K562 (cell line): ENCODE measurements at regions not wholly inside any gene's neighbourhood (a gene's known extent, or its start where the extent isn't known, plus 50 kb on each side); places are given as distances from the start of the nearest gene placed in this dataset.

Experiments used
- ATAC-seq: fragments of 200-7000 bp; cut with Tn5 transposase; 3 replicates; pipeline ENCODE4 v1.9.1; 2020; ENCODE audit warnings: moderate library complexity
- BruUV-seq: library from RNA; stranded (reverse); fragments of 400-500 nt; replicated peaks from 2 replicates; lab custom pipeline; 2021; lab: Mats Ljungman, UMichigan
- CTCF ChIA-PET: fragments of 300-600 bp; formaldehyde crosslinking; extraction: SDS; loops from one replicate; lab custom pipeline; 2021; ENCODE audit warnings: low intra/inter-chr PET ratio; lab: Yijun Ruan, JAX
- POLR2A ChIA-PET: fragments of 300-600, 350-650 bp; sonication (Branson Sonifier 250); formaldehyde crosslinking; extraction: SDS; loops from one replicate; lab custom pipeline; 2021; ENCODE audit warnings: antibody characterized with exemption, inconsistent platforms; lab: Yijun Ruan, JAX
- DNase-seq, 4 experiments: peaks; one replicate each; pipeline versions ENCODE4 v3.0.0 to v3.0.0-alpha.2; 2011 to 2018; ENCODE audit warnings: low spot score in 3 of 4, mixed read lengths in 3 of 4; ENCODE audit errors: extremely low read depth in 1 of 4
- FAIRE-seq: peaks from 2 replicates; lab custom pipeline; 2011; peaks lifted over from hg19 to GRCh38; lab: Jason Lieb, UNC
- H2AFZ ChIP-seq: 2 replicates; pipeline ENCODE4 v1.6.0; 2011; ENCODE audit warnings: low read depth, low read length, control low read depth, inconsistent platforms
- H3K27ac ChIP-seq: fragments of 200-600 bp; 3 replicates; pipeline ENCODE4 v1.8.0; 2011; ENCODE audit warnings: low read depth, mild to moderate bottlenecking, control low read depth, inconsistent platforms, low read length, moderate library complexity, mixed read lengths; ENCODE audit errors: extremely low read depth
- H3K27me3 ChIP-seq, 2 experiments: fragments of 300-600 bp in 1 of 2; 2 replicates in 1 of 2; 3 replicates in 1 of 2; pipeline versions ENCODE4 v1.6.0 to v1.8.0; 2011; ENCODE audit warnings: inconsistent platforms in 2 of 2, low read length in 2 of 2, mild to moderate bottlenecking in 1 of 2, mixed read lengths in 1 of 2, moderate library complexity in 1 of 2; ENCODE audit not compliant: control insufficient read depth in 2 of 2, insufficient read depth in 2 of 2
- H3K36me3 ChIP-seq: fragments of 300-600 bp; 3 replicates; pipeline ENCODE4 v1.8.0; 2011; ENCODE audit warnings: mild to moderate bottlenecking, low read length, inconsistent platforms; ENCODE audit not compliant: control insufficient read depth, insufficient read depth
- H3K4me1 ChIP-seq, 2 experiments: fragments of 200-600 bp in 1 of 2; replicated peaks in 1 of 2; 2 replicates in 1 of 2; 3 replicates in 1 of 2; pipeline versions ENCODE4 v1.5.1 to v1.8.0; 2011; ENCODE audit warnings: inconsistent platforms in 2 of 2, low read length in 2 of 2, mild to moderate bottlenecking in 1 of 2, mixed read lengths in 1 of 2, moderate library complexity in 1 of 2; ENCODE audit not compliant: control insufficient read depth in 2 of 2, insufficient read depth in 2 of 2
- H3K4me2 ChIP-seq: 2 replicates; pipeline ENCODE4 v1.6.1; 2011; ENCODE audit warnings: low read length, control low read depth, inconsistent platforms, mixed read lengths; ENCODE audit not compliant: insufficient read depth
- H3K4me3 ChIP-seq: fragments of 200-600 bp; sonication (generic), shearing (Covaris generic); 2 replicates; pipeline ENCODE4 v1.5.1; 2016; ENCODE audit warnings: control low read depth, inconsistent platforms
- H3K79me2 ChIP-seq: fragments of 200-600 bp; 3 replicates; pipeline ENCODE4 v1.8.0; 2011; ENCODE audit warnings: low read length, inconsistent platforms; ENCODE audit not compliant: control insufficient read depth, insufficient read depth
- H3K9ac ChIP-seq, 2 experiments: 2 replicates each; pipeline versions ENCODE4 v1.6.0 to v1.6.1; 2011; ENCODE audit warnings: low read depth in 2 of 2, low read length in 2 of 2, control low read depth in 1 of 2, inconsistent platforms in 1 of 2, mild to moderate bottlenecking in 1 of 2, mixed read lengths in 1 of 2; ENCODE audit not compliant: insufficient read depth in 1 of 2
- H3K9me1 ChIP-seq: one replicate; pipeline ENCODE4 v1.6.0; 2011; ENCODE audit warnings: inconsistent platforms, mild to moderate bottlenecking, low read length, moderate library complexity; ENCODE audit not compliant: control insufficient read depth, insufficient read depth
- H3K9me3 ChIP-seq: replicated peaks from 2 replicates; pipeline ENCODE4 v1.5.1; 2011; ENCODE audit warnings: low read depth, low read length, inconsistent platforms; ENCODE audit not compliant: control insufficient read depth, insufficient read depth
- H4K20me1 ChIP-seq: replicated peaks from 2 replicates; pipeline ENCODE4 v1.6.1; 2011; ENCODE audit warnings: low read length, inconsistent platforms, mixed read lengths; ENCODE audit not compliant: control insufficient read depth, insufficient read depth
- CREBBP ChIP-seq: IDR thresholded peaks from one replicate; pipeline ENCODE4 v1.6.1; 2012; ENCODE audit warnings: low read depth, mild to moderate bottlenecking, control low read depth, inconsistent platforms, low read length
- EZH2 ChIP-seq: IDR thresholded peaks from 2 replicates; pipeline ENCODE4 v1.6.1; 2012; ENCODE audit warnings: low read depth, mild to moderate bottlenecking, inconsistent platforms, low read length, borderline replicate concordance
- FOXA3 ChIP-seq, 2 experiments: fragments of 450-650 bp in 1 of 2; sonication (generic) in 1 of 2; formaldehyde crosslinking; IDR thresholded peaks in 1 of 2; conservative IDR thresholded peaks in 1 of 2; 2 replicates each; pipeline versions ENCODE4 v1.4.0 to v1.8.0; 2020 to 2022; ENCODE audit warnings: mild to moderate bottlenecking in 2 of 2, missing genetic modification reagents in 1 of 2
- FOXK1 ChIP-seq: sonication (generic); formaldehyde crosslinking; IDR thresholded peaks from 2 replicates; pipeline ENCODE4 v1.8.0; 2022; ENCODE audit warnings: missing genetic modification reagents, mild to moderate bottlenecking, borderline replicate concordance
- FUS ChIP-seq: fragments of 200-400 bp; formaldehyde crosslinking; optimal IDR thresholded peaks from 2 replicates; pipeline ENCODE3; 2017; ENCODE audit warnings: low read depth, low read length
- HDGF ChIP-seq: fragments of 450-650 bp; IDR thresholded peaks from 2 replicates; pipeline ENCODE4 v1.6.1; 2016
- IRF2 ChIP-seq: sonication (generic); formaldehyde crosslinking; IDR thresholded peaks from 2 replicates; pipeline ENCODE4 v1.8.1; 2022; ENCODE audit warnings: mild to moderate bottlenecking, missing genetic modification reagents
- KLF1 ChIP-seq: fragments of 450-650 bp; IDR thresholded peaks from 2 replicates; pipeline ENCODE4 v1.6.1; 2016; ENCODE audit warnings: missing genetic modification characterization, missing compliant biosample characterization
- L3MBTL2 ChIP-seq: fragments of 450-650 bp; IDR thresholded peaks from 2 replicates; pipeline ENCODE4 v1.6.1; 2016; ENCODE audit warnings: mild to moderate bottlenecking, moderate library complexity
- NELFE ChIP-seq: IDR thresholded peaks from 2 replicates; pipeline ENCODE4 v1.6.1; 2011; ENCODE audit warnings: mild to moderate bottlenecking; ENCODE audit not compliant: insufficient read depth, insufficient read length
- NONO ChIP-seq, 2 experiments: fragments of 200-400 bp in 1 of 2; fragments of 450-650 bp in 1 of 2; formaldehyde crosslinking in 1 of 2; IDR thresholded peaks; 2 replicates each; pipeline ENCODE4 v1.6.1; 2017; ENCODE audit warnings: low read depth in 2 of 2, mild to moderate bottlenecking in 2 of 2, moderate library complexity in 2 of 2, low read length in 1 of 2
- POLR2G ChIP-seq: fragments of 200-400 bp; formaldehyde crosslinking; IDR thresholded peaks from 2 replicates; pipeline ENCODE4 v1.6.1; 2017; ENCODE audit warnings: low read depth, mild to moderate bottlenecking, antibody characterized with exemption, low read length, moderate library complexity
- SNAPC5 ChIP-seq: fragments of 250-450 bp; sonication (Bioruptor Pico); IDR thresholded peaks from 2 replicates; pipeline ENCODE4 v1.8.0; 2021; ENCODE audit warnings: moderate library complexity, mild to moderate bottlenecking, inconsistent platforms
- THAP7 ChIP-seq: fragments of 250-450 bp; sonication (Bioruptor Pico); IDR thresholded peaks from 2 replicates; pipeline ENCODE4 v1.5.0; 2021
- ZNF512 ChIP-seq: IDR thresholded peaks from 2 replicates; pipeline ENCODE4 v1.6.1; 2016; ENCODE audit warnings: missing genetic modification characterization, missing compliant biosample characterization
- WGBS: fragments of 100-300 bp; shearing (Covaris generic); methylation state at CpG from one replicate; pipeline ENCODE4 v1.1.6; 2016; ENCODE audit warnings: low coverage, mixed read lengths; ENCODE audit not compliant: insufficient coverage; ENCODE audit errors: missing lambda C conversion rate; 5-methylcytosine and 5-hydroxymethylcytosine counted together
- in situ Hi-C: fragments of 300-500 bp; cut with MboI; formaldehyde crosslinking; loops from 4 replicates; pipeline ENCODE4 v1.15.0; 2018; ENCODE audit warnings: inconsistent platforms, mixed read lengths
- intact Hi-C: fragments of 100-400 bp; cut with micrococcal nuclease; formaldehyde crosslinking; loops from 2 replicates; pipeline ENCODE4 v1.14.2; 2022
- TF ChIP-seq, protein P1 (sequence below), 3 experiments: fragments of 200-800 bp in 1 of 3; sonication (Bioruptor generic) in 1 of 3; sonication (generic) in 1 of 3; formaldehyde crosslinking in 1 of 3; IDR thresholded peaks; 2 replicates each; pipeline versions ENCODE4 v1.6.1 to v1.8.0; 2016 to 2022; ENCODE audit warnings: mild to moderate bottlenecking in 2 of 3, missing compliant biosample characterization in 2 of 3, missing genetic modification characterization in 2 of 3, missing genetic modification reagents in 1 of 3
- TF ChIP-seq, protein P2 (sequence below): fragments of 450-650 bp; formaldehyde crosslinking; IDR thresholded peaks from 2 replicates; pipeline ENCODE4 v1.4.0; 2020; ENCODE audit warnings: mild to moderate bottlenecking

DNA sequence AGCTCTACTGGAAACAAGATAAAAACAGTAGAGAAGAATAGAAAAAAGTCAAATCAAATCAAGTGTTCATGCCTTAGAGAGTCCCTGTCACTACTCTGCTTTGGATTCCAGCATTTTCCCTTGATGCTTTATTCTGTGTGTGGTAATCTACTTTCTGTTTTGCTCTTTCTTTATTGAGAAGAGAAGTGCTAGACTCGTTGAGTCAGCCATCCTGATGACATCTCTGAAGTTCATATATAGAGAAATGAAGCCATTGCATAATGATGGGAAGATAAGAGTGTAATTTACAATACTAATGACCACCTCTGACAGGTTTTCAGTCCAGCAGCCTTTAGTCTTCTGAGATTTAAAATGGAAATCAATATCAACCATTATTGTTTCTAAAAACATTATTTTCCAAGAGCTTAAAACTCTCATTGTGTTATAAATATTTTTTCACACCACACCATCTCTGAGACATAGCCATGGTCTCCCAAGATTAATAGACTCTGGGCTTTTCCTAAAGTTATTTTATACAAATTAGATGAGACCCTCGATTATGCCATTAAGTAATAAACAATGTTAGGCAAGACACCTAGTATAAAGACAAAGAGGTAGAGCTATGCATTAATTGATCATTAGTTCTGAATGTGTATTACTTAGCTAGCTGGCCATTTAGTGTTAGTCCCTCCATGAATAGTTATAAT, 679.0 kb upstream of the ACVR2A start (continued):
- TF ChIP-seq FOXA3 (CRISPR knock-in tag; conservative IDR thresholded peaks at IDR 0.05 in 1 of 2, IDR thresholded peaks at IDR 0.05 in 1 of 2) (no peak), FOXK1 (CRISPR knock-in tag) (no peak)

GRCh38 chr2:147164563-147164962, 680.3 kb upstream of the ACVR2A start:
- Histone ChIP-seq H3K9me3 (no peaks in the 10 kb centered on the region), H3K9ac (no peak overlapping the region), H3K36me3 (no peaks in the 10 kb centered on the region), H3K27ac (no peak overlapping the region), H3K4me2 (no peak overlapping the region), H3K4me3 (no peak overlapping the region), H3K4me1 (no peaks in the 10 kb centered on the region), H3K79me2 (no peaks in the 10 kb centered on the region), H4K20me1 (no peaks in the 10 kb centered on the region), H3K27me3 (no peaks in the 10 kb centered on the region), H3K9me1 (no peaks in the 10 kb centered on the region), H2AFZ (no peak overlapping the region)
- FAIRE-seq (no peak), DNase-seq (no peak), ATAC-seq (no peak)
- intact Hi-C loops (no loop called here), in situ Hi-C loops (no loop called here)
- 0% methylated on average over 4 of the region's 4 CpGs for WGBS
- ChIA-PET POLR2A (no interaction called here), CTCF (no interaction called here)
- no TSS peak for BruUV-seq
- no peak for TF ChIP-seq IRF2 (CRISPR knock-in tag)
- no peak for TF ChIP-seq THAP7
- no peak for TF ChIP-seq SNAPC5
- no peak for TF ChIP-seq HDGF
- TF ChIP-seq, protein P1, sequence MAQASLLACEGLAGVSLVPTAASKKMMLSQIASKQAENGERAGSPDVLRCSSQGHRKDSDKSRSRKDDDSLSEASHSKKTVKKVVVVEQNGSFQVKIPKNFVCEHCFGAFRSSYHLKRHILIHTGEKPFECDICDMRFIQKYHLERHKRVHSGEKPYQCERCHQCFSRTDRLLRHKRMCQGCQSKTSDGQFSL (CRISPR knock-in tag; IDR thresholded peaks at IDR 0.05), result no peak
- TF ChIP-seq, protein P1 (tag; IDR thresholded peaks at IDR 0.05), result no peak
- no peak for TF ChIP-seq NELFE
- TF ChIP-seq EZH2, result no peak
- TF ChIP-seq, protein P2, sequence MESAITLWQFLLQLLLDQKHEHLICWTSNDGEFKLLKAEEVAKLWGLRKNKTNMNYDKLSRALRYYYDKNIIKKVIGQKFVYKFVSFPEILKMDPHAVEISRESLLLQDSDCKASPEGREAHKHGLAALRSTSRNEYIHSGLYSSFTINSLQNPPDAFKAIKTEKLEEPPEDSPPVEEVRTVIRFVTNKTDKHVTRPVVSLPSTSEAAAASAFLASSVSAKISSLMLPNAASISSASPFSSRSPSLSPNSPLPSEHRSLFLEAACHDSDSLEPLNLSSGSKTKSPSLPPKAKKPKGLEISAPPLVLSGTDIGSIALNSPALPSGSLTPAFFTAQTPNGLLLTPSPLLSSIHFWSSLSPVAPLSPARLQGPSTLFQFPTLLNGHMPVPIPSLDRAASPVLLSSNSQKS (CRISPR knock-in tag), result no peak
- TF ChIP-seq POLR2G, result no peak
- TF ChIP-seq FUS, result no peak
- no peak for TF ChIP-seq KLF1
- no peak for TF ChIP-seq CREBBP
- no peak for TF ChIP-seq ZNF512 (tag)
- TF ChIP-seq NONO (IDR thresholded peaks at IDR 0.05; ENCODE audit: low read depth in 2 of 2, low read length in 1 of 2), result no peak
- TF ChIP-seq L3MBTL2, result no peak
